ENCODE measurements at regions not wholly inside any gene's neighbourhood (a gene's known extent, or its start where the extent isn't known, plus 50 kb on each side); places are given as distances from the start of the nearest gene placed in this dataset.

DNA sequence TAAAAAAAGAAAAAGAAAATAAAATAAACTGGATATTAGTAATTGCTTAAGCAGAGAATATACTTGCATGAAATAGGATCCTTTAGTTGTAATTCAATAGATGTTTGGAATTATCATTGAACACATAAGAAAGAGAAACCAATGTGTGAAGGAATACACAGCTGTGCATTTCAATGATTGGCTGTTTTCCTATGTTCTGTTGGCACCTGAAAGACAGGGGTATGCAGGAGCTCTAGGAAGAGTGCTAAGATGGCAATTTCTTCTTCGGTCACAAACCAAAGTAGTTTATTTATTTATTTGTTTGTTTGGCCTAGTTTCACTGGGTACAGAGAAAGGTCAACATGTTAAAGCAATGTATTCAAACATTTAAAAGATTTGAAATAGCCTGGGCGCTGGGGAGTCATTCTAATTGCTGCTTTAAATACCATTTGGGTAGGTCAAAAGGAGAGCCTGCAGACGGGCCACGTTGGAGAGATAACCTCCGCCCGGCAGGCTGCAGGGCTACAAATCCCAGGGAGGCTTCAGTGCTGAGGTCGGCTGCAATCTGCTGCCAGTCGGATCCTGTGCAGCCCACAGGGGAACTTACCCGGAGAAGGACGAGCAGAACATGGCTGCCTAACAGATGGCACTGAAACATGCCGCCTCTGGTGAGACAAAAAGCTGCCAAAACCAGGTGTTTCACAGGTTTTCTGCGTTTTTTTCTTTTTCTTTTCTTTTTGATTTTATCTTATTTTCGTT is 154.2 kb upstream of the TYRP1 start:
- no peak for DNase-seq (ENCODE audit: extremely low spot score)
- WGBS, result 59% methylated on average over 13 of the region's 13 CpGs
- no peak overlapping the region for H3K27ac ChIP-seq (ENCODE audit: low read depth)
- H3K4me3 ChIP-seq (ENCODE audit: low read depth, low read length), result no peak overlapping the region
- no peaks in the 10 kb centered on the region for H3K4me1 ChIP-seq (ENCODE audit: insufficient read depth)
- H3K36me3 ChIP-seq (ENCODE audit: insufficient read depth), result no peaks in the 10 kb centered on the region

DNA sequence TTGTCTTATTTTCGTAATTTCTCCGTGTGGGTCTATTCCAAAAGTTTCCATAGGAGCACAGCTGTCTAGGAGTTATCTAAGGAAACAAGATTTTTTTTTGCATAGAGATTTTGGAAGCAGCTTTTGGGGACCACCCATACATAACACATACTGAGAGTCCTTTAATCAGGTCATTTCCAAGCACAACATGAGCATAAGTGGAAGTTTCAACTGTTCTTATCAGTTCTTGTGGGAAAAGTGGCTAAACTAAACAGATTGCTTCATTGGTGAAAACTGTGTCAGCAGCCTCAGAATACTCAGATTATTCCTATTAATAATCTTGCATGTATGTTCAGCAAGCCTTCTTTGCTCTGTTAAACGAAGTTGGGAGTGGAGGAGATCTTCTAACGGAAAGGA is 153.6 kb upstream of the TYRP1 start:
- 56% methylated on average over 4 of the region's 4 CpGs for WGBS
- Histone ChIP-seq H3K4me3 (ENCODE audit: low read depth, low read length) (no peak overlapping the region), H3K27ac (ENCODE audit: low read depth) (no peak overlapping the region), H3K36me3 (ENCODE audit: insufficient read depth) (no peaks in the 10 kb centered on the region), H3K4me1 (ENCODE audit: insufficient read depth) (no peaks in the 10 kb centered on the region)
- no peak for DNase-seq (ENCODE audit: extremely low spot score)

DNA sequence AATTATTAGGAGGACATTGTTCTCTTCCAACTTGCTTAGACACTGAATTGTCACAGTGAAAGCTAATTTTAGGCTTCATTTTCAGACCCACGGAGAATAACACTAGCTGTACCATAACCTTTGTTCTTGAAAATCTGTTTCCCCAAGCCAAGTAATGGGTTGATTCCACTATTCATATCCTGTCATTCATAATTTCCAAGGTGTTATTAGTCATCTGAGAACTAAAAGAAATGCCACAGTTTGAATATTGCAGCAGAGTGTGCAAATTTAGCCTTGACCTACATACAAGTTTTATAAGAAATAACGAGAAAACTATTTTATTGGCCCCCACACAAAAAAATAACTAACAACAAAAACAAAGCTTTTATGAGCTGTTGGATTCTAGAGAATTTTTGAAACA is 148.5 kb upstream of the TYRP1 start:
- 51% methylated on average over 2 of the region's 2 CpGs for WGBS

DNA sequence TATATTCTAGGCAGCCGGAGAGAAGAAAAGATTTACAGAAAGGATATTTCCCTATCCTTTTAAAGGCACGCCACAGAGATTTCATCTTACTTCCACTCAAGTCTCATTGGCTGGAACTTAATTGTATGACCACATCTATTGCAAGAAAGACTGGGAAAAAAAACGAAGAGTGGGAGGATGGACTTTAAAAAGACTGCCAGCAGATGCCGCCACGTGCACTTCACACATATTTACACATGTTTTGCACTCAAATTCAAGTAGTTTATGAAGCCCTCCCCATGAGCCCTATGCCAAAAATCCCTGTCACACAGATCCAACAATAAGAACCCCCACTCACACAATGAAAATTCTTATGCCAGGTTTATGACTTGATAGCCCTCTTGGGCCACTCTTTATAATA is 138.5 kb upstream of the TYRP1 start:
- H3K27ac ChIP-seq (ENCODE audit: low read depth), result no peak overlapping the region
- DNase-seq (ENCODE audit: extremely low spot score), result no peak
- H3K4me1 ChIP-seq (ENCODE audit: insufficient read depth), result no peaks in the 10 kb centered on the region
- H3K4me3 ChIP-seq (ENCODE audit: low read depth, low read length), result no peak overlapping the region
- 46% methylated on average over 5 of the region's 5 CpGs for WGBS
- H3K36me3 ChIP-seq (ENCODE audit: insufficient read depth), result no peaks in the 10 kb centered on the region

More for the DNA sequence above, 148.5 kb upstream of the TYRP1 start:
- Histone ChIP-seq H3K4me1 (ENCODE audit: insufficient read depth) (no peaks in the 10 kb centered on the region), H3K4me3 (ENCODE audit: low read depth, low read length) (no peak overlapping the region), H3K27ac (ENCODE audit: low read depth) (no peak overlapping the region), H3K36me3 (ENCODE audit: insufficient read depth) (no peaks in the 10 kb centered on the region)
- DNase-seq (ENCODE audit: extremely low spot score), result no peak

DNA sequence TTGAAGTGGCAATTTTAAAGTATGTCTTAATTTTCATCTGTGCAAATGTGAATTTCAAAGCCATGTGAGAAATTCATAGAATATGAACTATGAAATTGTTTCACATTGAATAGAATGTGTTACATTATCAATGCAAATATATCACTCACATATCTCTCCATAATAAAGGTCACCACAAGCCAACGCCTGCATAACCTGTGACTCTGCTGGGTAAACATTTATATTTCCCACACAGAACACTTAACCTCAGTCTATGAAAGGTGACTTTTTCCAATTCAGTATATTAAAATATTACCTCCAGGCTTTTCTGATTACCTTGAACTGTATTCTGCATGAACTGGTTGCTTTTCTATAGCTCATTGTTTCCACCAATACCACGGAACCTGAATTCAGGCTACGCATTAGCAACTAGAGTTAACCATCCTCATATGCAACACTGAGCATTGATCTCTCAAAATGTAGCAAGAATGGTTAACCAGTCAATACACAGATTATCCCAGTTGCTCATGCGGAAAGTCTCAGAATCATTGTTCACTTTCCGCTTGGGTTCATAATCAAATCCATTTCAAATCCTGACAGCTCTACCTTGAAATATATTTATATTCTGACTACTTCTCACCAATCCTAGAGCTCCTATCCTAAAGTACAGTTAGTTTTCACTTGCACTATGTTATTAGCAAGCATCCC is 126.6 kb upstream of the TYRP1 start:
- 94% methylated on average over 5 of the region's 5 CpGs for WGBS
- no peak overlapping the region for H3K27ac ChIP-seq (ENCODE audit: low read depth)
- no peak for DNase-seq (ENCODE audit: extremely low spot score)
- no peaks in the 10 kb centered on the region for H3K4me1 ChIP-seq (ENCODE audit: insufficient read depth)
- no peaks in the 10 kb centered on the region for H3K36me3 ChIP-seq (ENCODE audit: insufficient read depth)
- no peak overlapping the region for H3K4me3 ChIP-seq (ENCODE audit: low read depth, low read length)

DNA sequence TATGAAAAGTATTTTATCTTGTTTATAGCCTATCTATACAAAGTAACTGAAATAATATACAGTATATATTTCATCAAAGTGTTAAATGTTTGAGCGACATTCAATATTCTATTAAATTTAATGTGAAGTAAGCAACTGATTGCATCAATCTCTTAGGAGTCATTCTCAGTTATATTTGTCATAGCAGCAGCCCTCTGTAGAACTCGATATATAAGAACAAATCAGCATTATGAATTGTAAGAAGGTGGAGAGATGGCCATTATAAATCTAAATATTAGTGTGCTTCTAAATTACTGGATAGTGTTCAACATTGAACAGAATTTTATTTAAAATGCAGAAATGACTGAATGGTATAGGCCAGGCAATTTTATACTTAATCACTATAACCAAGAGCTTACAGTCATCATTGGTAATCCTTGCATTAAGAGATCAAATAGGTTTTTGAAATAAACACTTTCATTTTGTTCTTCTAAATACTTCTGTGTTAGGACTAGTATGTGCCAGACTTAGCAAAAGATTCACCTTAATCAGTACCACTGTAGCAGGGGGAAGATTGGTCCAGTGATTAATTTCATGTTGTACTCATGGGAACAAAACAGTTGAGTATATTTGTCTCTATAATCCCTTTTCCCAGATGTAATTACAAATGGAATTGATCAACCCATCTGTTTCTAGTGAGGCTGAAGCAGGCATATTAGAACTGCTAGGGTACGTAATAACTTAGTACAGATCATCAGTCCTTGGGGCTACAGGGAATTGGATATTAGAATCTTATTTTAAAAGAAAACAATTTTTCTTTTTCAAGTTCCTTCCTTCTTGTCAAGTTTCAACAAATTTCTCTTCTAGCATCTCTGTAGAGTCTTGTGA is 108.3 kb upstream of the TYRP1 start:
- H3K4me3 ChIP-seq (ENCODE audit: low read depth, low read length), result no peak overlapping the region
- no peaks in the 10 kb centered on the region for H3K4me1 ChIP-seq (ENCODE audit: insufficient read depth)
- no peaks in the 10 kb centered on the region for H3K36me3 ChIP-seq (ENCODE audit: insufficient read depth)
- WGBS, result 86% methylated on average over 3 of the region's 3 CpGs
- DNase-seq (ENCODE audit: extremely low spot score), result no peak
- no peak overlapping the region for H3K27ac ChIP-seq (ENCODE audit: low read depth)

DNA sequence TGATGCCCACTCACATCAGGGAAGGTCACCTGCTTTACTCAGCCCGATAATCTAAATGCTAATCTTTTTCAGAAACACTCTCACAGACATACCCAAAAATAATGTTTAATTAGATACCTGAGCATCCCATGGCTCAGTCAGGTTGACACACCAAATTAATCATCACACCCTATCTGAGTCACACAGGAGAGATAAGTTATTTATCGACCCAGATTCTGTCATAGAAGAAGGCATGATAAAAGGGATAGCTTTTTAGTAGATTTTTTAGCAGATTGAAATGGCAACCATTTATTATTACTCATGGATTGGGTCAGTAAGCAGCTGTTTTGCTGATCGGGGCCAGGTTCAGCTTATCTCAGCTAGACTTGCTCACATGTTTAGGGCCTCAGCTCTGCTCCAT is 97.8 kb upstream of the TYRP1 start:
- Histone ChIP-seq H3K4me1 (ENCODE audit: insufficient read depth) (no peaks in the 10 kb centered on the region), H3K27ac (ENCODE audit: low read depth) (no peak overlapping the region), H3K36me3 (ENCODE audit: insufficient read depth) (no peaks in the 10 kb centered on the region), H3K4me3 (ENCODE audit: low read depth, low read length) (no peak overlapping the region)
- WGBS, result 90% methylated on average over 3 of the region's 3 CpGs
- DNase-seq (ENCODE audit: extremely low spot score), result no peak

DNA sequence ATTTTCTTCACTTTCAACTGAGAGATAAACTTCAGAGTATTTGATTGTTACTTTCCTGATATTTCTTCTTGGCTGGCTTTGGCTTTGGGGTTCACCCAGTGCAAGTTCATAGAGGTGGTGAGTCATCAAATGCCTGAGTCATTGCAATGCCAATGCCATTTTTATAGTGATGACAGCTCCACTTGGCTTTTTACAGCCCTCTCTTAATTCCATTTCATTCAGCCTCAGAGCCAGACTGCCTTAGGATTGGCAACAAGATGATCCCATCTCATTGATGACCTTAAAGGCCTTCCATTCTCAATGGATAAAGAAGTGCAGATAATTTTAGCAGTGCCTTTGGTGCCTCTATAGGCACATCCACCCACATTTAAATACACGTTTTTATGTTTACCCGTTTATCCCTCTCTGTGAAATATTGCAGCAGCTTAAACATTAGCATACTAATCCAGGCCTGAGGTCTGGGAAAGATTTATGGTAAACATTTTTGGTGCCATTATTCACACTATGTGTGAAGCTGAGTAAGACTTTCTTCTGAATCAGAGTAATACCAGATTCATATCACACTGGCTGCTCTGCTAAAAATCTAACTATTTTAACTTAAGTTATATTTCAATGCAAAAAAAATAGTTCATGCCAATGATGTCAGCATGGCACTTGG is 88.9 kb upstream of the TYRP1 start:
- WGBS, result 54% methylated on average over 2 of the region's 2 CpGs
- Histone ChIP-seq H3K4me1 (ENCODE audit: insufficient read depth) (no peaks in the 10 kb centered on the region), H3K36me3 (ENCODE audit: insufficient read depth) (no peaks in the 10 kb centered on the region), H3K4me3 (ENCODE audit: low read depth, low read length) (no peak overlapping the region), H3K27ac (ENCODE audit: low read depth) (no peak overlapping the region)
- no peak for DNase-seq (ENCODE audit: extremely low spot score)

DNA sequence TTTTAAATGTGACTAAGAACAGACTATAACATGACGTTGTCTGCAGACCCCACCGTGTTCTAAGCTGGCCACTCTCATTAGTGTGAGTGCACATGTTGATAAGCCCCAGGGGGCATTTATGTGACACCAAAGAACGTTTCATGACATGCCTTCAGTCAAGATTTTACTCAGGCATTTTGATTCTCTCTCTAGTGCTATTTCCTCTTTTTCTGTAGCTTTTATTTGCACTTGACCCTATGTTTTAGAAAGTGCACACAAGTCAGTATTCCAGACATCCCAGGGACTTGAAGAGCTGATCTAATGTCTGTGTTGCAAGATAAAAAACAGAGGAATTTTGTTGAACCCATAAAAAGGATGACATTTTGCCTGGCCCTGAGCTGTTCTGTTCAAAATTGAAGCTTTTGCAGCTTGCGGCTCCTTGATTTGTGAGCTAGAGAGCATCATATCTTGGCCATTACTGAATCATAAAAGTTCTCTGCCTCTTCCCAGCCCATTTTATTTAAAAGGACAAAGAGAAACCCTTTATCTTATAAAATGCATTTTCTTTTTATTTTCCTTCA is 80.9 kb upstream of the TYRP1 start:
- WGBS, result 43% methylated on average over 4 of the region's 4 CpGs
- DNase-seq (ENCODE audit: extremely low spot score), result peak; percentile 25
- no peaks in the 10 kb centered on the region for H3K36me3 ChIP-seq (ENCODE audit: insufficient read depth)
- no peak overlapping the region for H3K27ac ChIP-seq (ENCODE audit: low read depth)
- no peak overlapping the region for H3K4me3 ChIP-seq (ENCODE audit: low read depth, low read length)
- no peaks in the 10 kb centered on the region for H3K4me1 ChIP-seq (ENCODE audit: insufficient read depth)

DNA sequence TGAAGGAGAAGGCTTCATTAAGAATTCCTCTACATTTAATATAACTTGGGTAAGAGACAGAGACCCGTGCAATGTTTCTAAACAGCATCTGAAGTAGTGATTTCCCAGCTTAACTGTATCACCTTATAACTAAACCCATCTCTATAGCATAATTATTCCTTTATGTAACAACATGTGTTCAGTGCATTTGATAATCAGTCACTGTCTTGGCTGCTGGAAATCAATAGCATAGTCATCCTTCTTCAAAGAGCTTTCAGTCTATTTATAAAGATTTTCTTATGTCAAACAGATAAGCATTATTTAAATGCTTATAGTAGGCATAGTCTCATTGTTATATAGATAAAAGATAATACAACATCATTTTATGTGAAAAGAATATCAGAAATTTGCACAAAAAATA is 80.1 kb upstream of the TYRP1 start:
- 67% methylated on average over 1 of the region's 1 CpG for WGBS
- no peak overlapping the region for H3K27ac ChIP-seq (ENCODE audit: low read depth)
- H3K36me3 ChIP-seq (ENCODE audit: insufficient read depth), result no peaks in the 10 kb centered on the region
- no peaks in the 10 kb centered on the region for H3K4me1 ChIP-seq (ENCODE audit: insufficient read depth)
- H3K4me3 ChIP-seq (ENCODE audit: low read depth, low read length), result no peak overlapping the region
- DNase-seq (ENCODE audit: extremely low spot score), result no peak

DNA sequence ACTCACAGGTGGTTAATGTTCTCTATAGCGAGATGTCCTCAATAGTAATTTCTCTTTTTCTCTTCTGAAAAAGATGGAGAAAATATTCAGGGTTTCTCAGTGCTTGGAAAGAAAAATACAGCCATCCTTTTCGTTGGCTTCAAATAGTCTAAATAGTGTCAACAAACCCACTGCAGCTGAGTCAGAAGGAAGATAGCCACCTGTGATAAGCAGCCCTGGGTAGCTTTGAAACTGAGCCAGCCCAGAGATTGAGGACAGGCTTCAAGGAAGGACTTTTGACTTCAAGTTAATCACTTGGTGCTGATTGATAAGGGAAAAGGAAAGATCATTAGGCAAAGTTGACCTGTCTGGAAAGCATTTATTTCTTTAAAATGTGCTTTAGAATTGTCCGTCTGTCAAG is 78.7 kb upstream of the TYRP1 start:
- 76% methylated on average over 3 of the region's 3 CpGs for WGBS
- no peak for DNase-seq (ENCODE audit: extremely low spot score)
- Histone ChIP-seq H3K4me3 (ENCODE audit: low read depth, low read length) (no peak overlapping the region), H3K4me1 (ENCODE audit: insufficient read depth) (no peaks in the 10 kb centered on the region), H3K36me3 (ENCODE audit: insufficient read depth) (no peaks in the 10 kb centered on the region), H3K27ac (ENCODE audit: low read depth) (no peak overlapping the region)

DNA sequence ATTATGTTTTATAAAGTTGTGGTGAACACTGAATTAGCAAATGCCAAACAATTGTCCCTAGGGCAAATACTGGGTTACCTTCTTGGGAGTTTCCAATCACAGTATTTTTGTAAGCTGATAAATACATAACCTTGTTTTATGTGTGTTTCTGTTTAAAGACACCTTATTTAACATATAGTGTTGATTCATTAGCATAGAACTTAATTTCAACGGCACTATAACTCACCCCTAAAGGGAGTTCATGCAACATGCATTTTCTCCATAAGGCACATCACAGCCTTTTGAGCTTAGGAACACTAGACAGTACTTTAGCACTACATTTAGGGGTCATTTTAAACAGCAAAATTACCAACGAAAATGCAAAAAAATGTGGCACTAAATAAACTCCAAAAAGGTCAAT is 74.2 kb upstream of the TYRP1 start:
- H3K4me3 ChIP-seq (ENCODE audit: low read depth, low read length), result no peak overlapping the region
- H3K27ac ChIP-seq (ENCODE audit: low read depth), result no peak overlapping the region
- no peaks in the 10 kb centered on the region for H3K4me1 ChIP-seq (ENCODE audit: insufficient read depth)
- no peaks in the 10 kb centered on the region for H3K36me3 ChIP-seq (ENCODE audit: insufficient read depth)
- 57% methylated on average over 2 of the region's 2 CpGs for WGBS
- no peak for DNase-seq (ENCODE audit: extremely low spot score)

DNA sequence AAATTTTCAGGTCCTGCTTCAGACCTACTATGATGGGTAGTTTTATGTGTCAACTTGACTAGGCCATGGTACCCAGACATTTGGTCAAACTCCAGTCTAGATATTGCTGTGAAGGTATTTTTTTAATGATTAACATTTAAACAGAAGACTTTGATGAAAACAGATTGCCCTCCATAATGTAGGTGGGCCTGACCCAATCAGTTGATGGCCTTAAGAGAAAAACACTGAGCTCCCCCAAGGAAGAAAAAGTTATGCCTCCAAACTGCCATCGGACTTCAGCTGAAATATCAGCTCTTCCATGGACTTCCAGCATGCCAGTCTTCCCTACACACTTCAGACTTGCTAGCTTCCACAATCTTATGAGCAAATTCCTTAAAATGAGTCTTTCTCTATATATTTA is 67.3 kb upstream of the TYRP1 start:
- Histone ChIP-seq H3K27ac (ENCODE audit: low read depth) (no peak overlapping the region), H3K36me3 (ENCODE audit: insufficient read depth) (no peaks in the 10 kb centered on the region), H3K4me1 (ENCODE audit: insufficient read depth) (no peaks in the 10 kb centered on the region), H3K4me3 (ENCODE audit: low read depth, low read length) (no peak overlapping the region)
- 88% methylated on average over 1 of the region's 1 CpG for WGBS
- no peak for DNase-seq (ENCODE audit: extremely low spot score)
